ENCODE measurements at regions not wholly inside any gene's neighbourhood (a gene's known extent, or its start where the extent isn't known, plus 50 kb on each side); places are given as distances from the start of the nearest gene placed in this dataset.

- TF ChIP-seq POLR2A (IDR thresholded peaks at IDR 0.05) (no peak), CTCF (IDR thresholded peaks at IDR 0.05) (no peak)
Measured at GRCh38 chr5:3182133-3182876, 413.3 kb upstream of the IRX1 start.

Measured in lower leg skin (tissue), 3 donors.